ENCODE measurements at regions not wholly inside any gene's neighbourhood (a gene's known extent, or its start where the extent isn't known, plus 50 kb on each side); places are given as distances from the start of the nearest gene placed in this dataset.
A peak's percentile ranks its signal among the peaks of the same experiment; 100 is the strongest.
"Not testable (repeated sequence)": the region's sequence is repeated elsewhere in the genome, so short reads cannot be mapped to it uniquely, and the experiment has no call there.

GRCh38 chr17:64771980-64772844, 110.1 kb upstream of the SMURF2 start:
- DNase-seq = no peak

DNA sequence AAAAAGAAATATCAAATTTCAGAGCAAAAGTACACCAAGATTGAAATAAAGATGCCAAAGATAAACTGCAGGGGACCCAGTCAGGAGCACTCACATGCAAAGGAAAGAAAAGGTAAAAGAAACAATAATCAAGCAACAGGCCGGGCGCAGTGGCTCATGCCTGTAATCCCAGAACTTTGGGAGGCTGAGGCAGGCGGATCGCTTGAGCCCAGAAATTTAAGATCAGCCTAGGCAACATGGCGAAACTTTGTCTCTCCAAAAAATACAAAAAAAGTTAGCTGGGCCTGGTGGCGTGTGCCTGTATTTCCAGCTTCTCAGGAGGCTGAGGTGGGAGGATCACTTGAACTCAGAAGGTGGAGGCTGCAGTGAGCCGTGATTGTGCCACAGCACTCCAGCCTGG, 107.6 kb upstream of the SMURF2 start:
- no peak for DNase-seq

- DNase-seq = no peak
These were observed 105.3 kb upstream of the SMURF2 start for GRCh38 chr17:64767269-64767997.

DNA sequence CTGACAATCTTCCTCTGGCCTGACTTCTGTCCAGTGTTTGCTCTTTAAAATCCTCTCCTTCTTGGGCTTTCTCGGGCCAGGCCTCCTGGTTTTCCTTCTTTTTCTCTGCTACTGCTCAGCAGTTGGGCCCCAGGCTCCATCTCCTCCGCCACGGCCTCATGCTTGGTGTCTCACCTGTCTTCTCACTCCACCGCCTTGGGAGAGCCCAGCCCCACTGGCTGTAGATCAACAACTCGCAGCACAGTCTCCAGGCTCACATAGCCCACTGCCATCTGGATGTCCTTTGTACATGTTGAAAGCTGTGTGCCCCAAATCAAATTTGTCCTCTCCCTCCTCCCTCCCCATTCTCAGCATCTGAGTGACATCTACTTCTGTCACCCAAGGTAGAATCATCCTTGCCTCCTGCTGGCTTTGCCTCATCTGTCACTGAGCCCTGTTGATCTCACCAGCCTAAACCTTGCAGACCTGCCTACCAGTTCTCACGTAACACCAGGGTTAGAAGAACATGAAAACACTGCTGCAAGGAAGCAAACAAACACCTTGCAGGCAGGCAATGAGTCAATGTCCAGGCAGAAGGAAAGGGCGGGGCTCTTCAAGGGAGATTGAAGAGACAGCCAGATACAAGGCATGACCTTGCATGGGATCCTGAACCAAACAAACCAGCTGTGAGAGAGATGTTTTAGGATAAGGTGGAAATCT, 103.2 kb upstream of the SMURF2 start:
- DNase-seq = no peak

- DNase-seq = no peak
These were observed 89.0 kb upstream of the SMURF2 start for GRCh38 chr17:64750891-64751677.

DNA sequence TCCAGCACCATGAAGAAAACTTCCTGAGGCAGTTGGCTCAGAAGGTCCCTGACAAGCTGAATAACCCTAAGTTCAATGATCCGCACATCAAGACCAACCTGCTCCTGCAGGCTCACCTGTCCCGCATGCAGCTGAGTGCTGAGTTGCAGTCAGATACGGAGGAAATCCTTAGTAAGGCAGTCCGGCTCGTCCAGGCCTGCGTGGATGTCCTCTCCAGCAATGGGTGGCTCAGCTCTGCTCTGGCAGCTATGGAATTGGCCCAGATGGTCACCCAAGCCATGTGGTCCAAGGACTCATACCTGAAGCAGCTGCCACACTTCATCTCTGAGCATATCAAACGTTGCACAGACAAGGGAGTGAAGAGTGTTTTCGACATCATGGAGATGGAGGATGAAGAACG, 88.4 kb upstream of the SMURF2 start:
- DNase-seq = no peak

GRCh38 chr17:64749306-64749705, 87.2 kb upstream of the SMURF2 start:
- DNase-seq = no peak

- DNase-seq = no peak
These were observed 85.9 kb upstream of the SMURF2 start for GRCh38 chr17:64747938-64748540.

DNA sequence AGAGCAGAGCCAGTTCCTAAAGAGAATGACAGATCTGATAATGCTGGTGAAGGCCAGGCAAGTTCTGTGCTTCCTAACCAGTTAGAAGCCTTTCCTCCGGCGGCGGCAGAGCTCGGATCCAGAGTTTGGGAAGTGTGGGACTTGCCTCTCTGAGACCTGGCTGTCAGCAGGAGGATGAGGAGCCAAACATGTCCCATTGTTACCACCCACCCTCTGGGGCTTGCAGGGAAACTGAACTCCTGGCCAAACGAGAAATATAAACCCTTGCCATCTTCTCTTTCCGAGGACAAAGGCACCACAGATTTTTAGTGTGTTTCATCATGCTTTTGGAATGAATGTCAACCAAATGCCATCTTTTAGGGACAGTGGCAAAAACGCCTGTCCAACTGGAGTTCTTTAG, 80.2 kb upstream of the SMURF2 start:
- no peak for DNase-seq

- DNase-seq = not testable (repeated sequence)
These were observed 79.8 kb upstream of the SMURF2 start for GRCh38 chr17:64741916-64742315.

GRCh38 chr17:64741038-64741641, 79.0 kb upstream of the SMURF2 start:
- no peak for DNase-seq

- no peak for DNase-seq
These were observed 77.4 kb upstream of the SMURF2 start for GRCh38 chr17:64739316-64740058.

DNA sequence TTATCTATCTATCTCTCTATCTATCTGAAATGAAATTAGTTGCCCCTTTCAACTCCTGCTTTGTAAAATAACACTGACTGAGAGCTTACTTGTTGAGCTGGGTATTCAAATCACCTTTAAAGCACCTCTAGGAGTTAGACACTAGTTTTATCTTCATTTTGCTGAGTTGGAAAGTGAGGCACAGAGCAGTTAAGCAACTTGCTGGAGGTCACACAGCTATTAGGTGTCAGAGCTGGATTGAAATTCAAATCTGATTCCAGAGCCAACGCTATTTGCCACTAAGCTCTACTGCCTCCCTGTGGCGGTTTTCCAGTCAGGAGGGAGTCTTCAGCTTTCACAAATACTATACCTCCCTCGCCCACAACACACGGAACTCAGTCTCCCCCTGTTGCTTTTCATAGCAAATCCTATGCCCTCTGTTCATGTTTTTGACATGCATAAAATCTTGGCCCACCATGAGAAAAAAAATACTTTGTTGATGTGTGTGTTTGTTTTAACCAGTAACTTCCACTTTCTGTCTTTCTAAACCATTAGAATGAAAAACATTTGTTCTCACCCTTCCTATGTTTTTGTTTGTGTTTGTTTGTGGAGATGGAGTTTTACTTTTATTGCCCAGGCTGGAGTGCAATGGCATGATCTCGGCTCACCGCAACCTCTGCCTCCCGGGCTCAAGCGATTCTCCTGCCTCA, 74.8 kb upstream of the SMURF2 start:
- peak; percentile 37 for DNase-seq

GRCh38 chr17:64732336-64733006, 70.4 kb upstream of the SMURF2 start:
- DNase-seq = no peak

GRCh38 chr17:64730023-64730422, 67.9 kb upstream of the SMURF2 start:
- DNase-seq = not testable (repeated sequence)

GRCh38 chr17:64729201-64729600, 67.1 kb upstream of the SMURF2 start:
- DNase-seq = no peak

- no peak for DNase-seq
These were observed 66.1 kb upstream of the SMURF2 start for GRCh38 chr17:64728041-64728695.

DNA sequence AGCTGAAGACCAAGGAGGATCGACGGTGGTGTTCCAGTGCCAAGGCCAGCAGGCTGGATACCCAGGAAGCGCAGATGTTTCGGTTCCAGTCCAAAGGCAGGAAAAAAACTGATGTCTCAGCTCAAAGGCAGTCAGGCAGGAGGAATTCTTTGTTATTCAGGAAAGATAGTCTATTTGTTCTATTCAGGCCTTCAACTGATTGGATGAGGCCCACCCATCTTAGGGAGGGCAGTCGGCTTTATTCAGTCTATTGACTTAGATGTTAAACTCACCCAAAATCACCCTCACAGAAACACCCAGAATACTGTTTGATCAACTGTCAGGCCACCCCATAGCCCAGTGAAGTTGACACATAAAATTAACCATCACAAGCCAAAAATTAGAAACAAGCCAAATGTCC, 63.9 kb upstream of the SMURF2 start:
- DNase-seq = not testable (repeated sequence)

- DNase-seq = not testable (repeated sequence)
These were observed 62.1 kb upstream of the SMURF2 start for GRCh38 chr17:64724246-64724645.
